IPS DF 4.7 (cell line): ENCODE measurements at regions not wholly inside any gene's neighbourhood (a gene's known extent, or its start where the extent isn't known, plus 50 kb on each side); places are given as distances from the start of the nearest gene placed in this dataset.

Experiments
- DNase-seq: peaks from one replicate; pipeline ENCODE4 v3.0.0-alpha.2; 2013; ENCODE audit warnings: low spot score; ENCODE audit errors: extremely low read depth

- no peak for DNase-seq
Observed at GRCh38 chr15:87197981-87198380, 1058.6 kb downstream of the NTRK3 start.

GRCh38 chr15:87196498-87196897 lies 1060.0 kb downstream of the NTRK3 start:
- no peak for DNase-seq

GRCh38 chr15:87193481-87193880 lies 1063.1 kb downstream of the NTRK3 start:
- no peak for DNase-seq

GRCh38 chr15:87167706-87168105 lies 1088.0 kb downstream of the AGBL1 start:
- DNase-seq, result no peak

- DNase-seq, result no peak
Observed at GRCh38 chr15:87167055-87167454, 1087.4 kb downstream of the AGBL1 start.

GRCh38 chr15:87155771-87156170 lies 1076.1 kb downstream of the AGBL1 start:
- DNase-seq, result no peak

GRCh38 chr15:87154761-87155160 lies 1075.1 kb downstream of the AGBL1 start:
- no peak for DNase-seq

- no peak for DNase-seq
Observed at GRCh38 chr15:87151202-87151748, 1071.6 kb downstream of the AGBL1 start.

GRCh38 chr15:87145696-87146095 lies 1066.0 kb downstream of the AGBL1 start:
- DNase-seq, result no peak

GRCh38 chr15:87144775-87145174 lies 1065.1 kb downstream of the AGBL1 start:
- no peak for DNase-seq

GRCh38 chr15:87142096-87142495 lies 1062.4 kb downstream of the AGBL1 start:
- no peak for DNase-seq

- DNase-seq, result no peak
Observed at GRCh38 chr15:87135109-87135508, 1055.4 kb downstream of the AGBL1 start.

- no peak for DNase-seq
Observed at GRCh38 chr15:87133704-87134103, 1054.0 kb downstream of the AGBL1 start.

GRCh38 chr15:87131067-87131466 lies 1051.4 kb downstream of the AGBL1 start:
- DNase-seq, result no peak

- no peak for DNase-seq
Observed at GRCh38 chr15:87129916-87130315, 1050.2 kb downstream of the AGBL1 start.

- DNase-seq, result no peak
Observed at GRCh38 chr15:87123676-87124382, 1044.2 kb downstream of the AGBL1 start.

- DNase-seq, result no peak
Observed at GRCh38 chr15:87121336-87121735, 1041.7 kb downstream of the AGBL1 start.

GRCh38 chr15:87120555-87120954 lies 1040.9 kb downstream of the AGBL1 start:
- DNase-seq, result no peak

GRCh38 chr15:87118846-87119245 lies 1039.2 kb downstream of the AGBL1 start:
- no peak for DNase-seq

GRCh38 chr15:87118435-87118834 lies 1038.8 kb downstream of the AGBL1 start:
- DNase-seq, result no peak

GRCh38 chr15:87115795-87116194 lies 1036.1 kb downstream of the AGBL1 start:
- DNase-seq, result no peak

GRCh38 chr15:87099916-87100315 lies 1020.2 kb downstream of the AGBL1 start:
- DNase-seq, result no peak

GRCh38 chr15:87089551-87089950 lies 1009.9 kb downstream of the AGBL1 start:
- no peak for DNase-seq
